Urothelium cell line (cell line): ENCODE measurements at regions not wholly inside any gene's neighbourhood (a gene's known extent, or its start where the extent isn't known, plus 50 kb on each side); places are given as distances from the start of the nearest gene placed in this dataset.

Source experiments
- DNase-seq: peaks from one replicate; pipeline ENCODE4 v3.0.0; 2011; ENCODE audit warnings: low spot score, mixed read lengths
- FAIRE-seq: peaks from 2 replicates; lab custom pipeline; 2011; peaks lifted over from hg19 to GRCh38; lab: Jason Lieb, UNC

DNA sequence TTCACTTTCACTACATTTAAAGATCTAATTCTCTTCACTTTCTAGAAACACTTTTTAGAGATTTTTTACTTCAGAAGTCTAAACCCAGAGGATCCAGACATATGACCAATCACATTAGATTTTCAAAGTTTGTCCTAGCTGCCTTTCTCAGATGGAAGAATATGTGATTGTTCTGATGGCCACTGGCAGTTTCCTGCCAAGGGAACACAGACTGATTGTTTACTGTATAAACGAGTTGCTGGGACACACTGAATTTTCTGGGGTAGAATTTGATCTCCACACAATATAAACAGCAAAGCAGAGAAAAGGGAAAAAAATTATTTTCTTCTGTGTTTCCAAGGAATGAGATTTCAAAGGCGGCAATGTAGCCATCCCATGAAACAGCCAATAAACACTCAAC is 480.0 kb downstream of the TOX3 start:
- FAIRE-seq (no peak), DNase-seq (no peak)

DNA sequence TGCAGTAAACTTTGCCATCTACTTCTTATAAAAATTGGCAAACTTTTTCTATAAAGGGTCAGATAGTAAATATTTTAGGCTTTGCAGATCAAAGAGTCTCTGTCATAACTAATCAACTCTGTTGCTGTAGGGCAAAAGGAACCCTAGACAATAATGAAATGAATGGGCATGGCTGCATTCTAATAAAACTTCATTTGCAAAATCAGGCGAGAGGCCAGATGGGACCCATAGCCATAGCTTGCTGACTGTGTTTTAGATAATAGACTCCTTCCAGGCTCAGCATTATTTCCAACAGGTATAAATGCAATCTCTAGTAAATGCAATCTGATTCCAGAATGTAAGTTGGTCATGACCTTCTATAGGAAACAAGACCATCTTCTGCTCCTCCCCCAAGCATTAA is 490.7 kb downstream of the TOX3 start:
- no peak for DNase-seq
- no peak for FAIRE-seq

- DNase-seq (no peak), FAIRE-seq (no peak)
These were observed 491.6 kb downstream of the TOX3 start for GRCh38 chr16:52055381-52055780.

GRCh38 chr16:52054326-52054725 is 492.6 kb downstream of the TOX3 start:
- FAIRE-seq (no peak), DNase-seq (no peak)

DNA sequence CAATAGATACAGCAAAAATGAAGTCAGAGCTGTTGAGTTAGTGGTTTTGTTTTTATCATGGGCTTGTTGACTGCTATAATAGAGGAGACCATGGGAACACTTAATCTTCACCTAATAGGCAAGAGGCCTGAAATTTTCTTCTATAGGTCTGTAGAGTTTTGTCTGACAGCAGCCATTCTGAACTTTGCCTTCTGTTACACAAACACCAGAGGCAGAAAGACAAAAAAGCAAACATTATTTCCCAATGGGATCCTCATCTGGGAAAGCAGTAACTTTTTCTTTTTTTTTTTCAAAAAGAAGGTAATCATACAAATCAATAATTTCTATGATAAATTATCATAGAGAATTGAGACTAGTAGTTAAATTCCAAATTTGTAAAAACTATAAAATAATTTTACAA is 494.1 kb downstream of the TOX3 start:
- DNase-seq (no peak), FAIRE-seq (no peak)

DNA sequence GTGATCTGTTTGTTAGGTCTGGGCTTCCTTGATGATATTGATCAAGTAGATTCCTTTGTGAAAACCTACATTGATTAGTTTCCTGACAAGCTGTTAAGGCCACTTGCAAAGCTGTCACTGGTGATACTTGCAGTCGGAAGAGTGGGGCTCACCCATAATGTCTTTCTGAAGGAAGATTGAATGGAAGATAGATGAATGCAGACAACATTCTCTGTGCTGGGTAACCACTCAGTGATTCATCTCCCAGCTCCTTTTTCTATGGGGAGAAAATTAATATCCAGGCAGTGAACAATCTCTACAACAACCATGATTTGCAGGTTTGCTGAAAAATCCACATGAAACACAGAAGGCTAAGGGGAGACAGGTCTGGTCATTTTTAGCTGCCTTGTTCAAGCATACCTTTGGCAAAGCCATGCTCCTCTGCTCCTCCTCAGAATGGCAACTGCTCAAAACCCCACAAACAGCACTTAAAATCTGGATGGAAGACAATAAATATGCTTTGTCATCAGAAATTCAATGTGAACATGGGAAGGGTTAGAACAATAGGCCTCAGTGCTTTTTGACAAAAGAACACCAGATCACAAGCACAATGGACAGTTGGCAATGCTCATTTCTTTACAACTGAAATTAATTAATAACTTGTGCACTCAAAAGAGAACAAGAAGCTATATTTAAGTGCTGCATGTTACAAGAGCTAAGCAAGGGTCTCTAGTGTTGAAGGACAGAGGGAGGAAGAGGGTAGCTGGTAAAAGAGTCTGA is 495.4 kb downstream of the TOX3 start:
- FAIRE-seq, result no peak
- DNase-seq, result no peak

DNA sequence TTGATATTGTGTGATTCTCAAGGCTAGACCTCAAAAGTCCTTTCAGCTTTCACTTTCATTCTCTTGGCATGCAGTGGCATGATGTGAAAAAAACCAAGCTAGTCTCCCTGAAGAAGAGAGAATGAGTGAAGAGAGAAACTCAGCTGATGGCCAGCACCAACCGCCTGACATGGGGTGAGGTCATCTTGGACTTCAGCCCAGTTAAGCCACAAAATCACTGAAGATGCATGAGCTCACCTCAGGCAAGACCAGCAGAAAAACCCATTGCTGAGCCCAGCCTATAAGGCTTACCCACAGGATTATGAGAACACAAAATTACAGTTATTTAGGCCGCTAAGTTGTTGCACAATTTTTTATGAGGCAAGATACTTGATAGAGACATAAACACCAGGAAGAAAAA is 496.5 kb downstream of the TOX3 start:
- FAIRE-seq, result no peak
- peak; percentile 72 for DNase-seq

DNA sequence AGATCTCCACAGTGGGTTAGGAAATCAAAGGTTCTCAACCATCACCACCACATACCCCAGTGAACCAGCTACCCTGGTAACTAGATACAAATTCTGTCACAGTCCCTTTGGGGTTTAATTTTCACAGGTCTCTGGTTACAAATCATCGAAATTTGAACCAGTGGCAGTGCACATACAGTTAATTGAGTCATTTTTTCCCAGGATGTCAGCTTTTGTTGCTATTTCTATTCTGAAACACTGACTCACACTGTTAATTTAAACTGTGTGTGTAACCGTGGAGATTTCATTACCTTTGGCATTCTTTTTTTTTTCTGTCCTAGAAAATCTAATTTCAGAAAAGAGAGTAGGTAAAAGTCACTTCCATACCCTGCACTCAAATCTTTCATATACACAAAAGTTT is 511.5 kb downstream of the TOX3 start:
- DNase-seq, result no peak

DNA sequence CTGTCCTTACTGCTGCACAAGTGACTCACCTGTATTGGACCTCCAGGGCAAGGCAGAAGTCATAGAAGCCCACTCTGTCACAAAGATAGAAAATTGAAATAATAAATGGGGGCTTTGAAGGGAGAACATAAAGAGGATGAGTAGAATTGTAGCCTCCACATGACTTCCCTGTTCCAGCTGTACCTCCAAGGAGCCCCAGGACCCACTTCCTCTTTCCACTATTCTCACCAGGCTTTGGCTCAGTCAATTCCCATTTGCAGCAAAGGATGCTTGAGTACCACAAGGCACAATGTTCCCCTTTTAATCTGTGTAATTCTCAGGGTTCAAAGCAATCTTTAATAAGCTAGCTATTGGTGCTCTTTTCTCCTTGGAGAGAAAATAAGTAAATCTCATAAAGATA is 512.1 kb downstream of the TOX3 start:
- FAIRE-seq (no peak), DNase-seq (no peak)

More for the DNA sequence above, 511.5 kb downstream of the TOX3 start:
- no peak for FAIRE-seq

GRCh38 chr16:52033992-52034391 is 513.0 kb downstream of the TOX3 start:
- FAIRE-seq, result no peak

GRCh38 chr16:52022980-52023379 is 524.0 kb downstream of the TOX3 start:
- FAIRE-seq (no peak), DNase-seq (no peak)

More at GRCh38 chr16:52033992-52034391, 513.0 kb downstream of the TOX3 start:
- no peak for DNase-seq

- FAIRE-seq (no peak), DNase-seq (no peak)
These were observed 524.8 kb downstream of the TOX3 start for GRCh38 chr16:52022177-52022576.

GRCh38 chr16:52016387-52016786 is 530.6 kb downstream of the TOX3 start:
- DNase-seq (no peak), FAIRE-seq (no peak)

GRCh38 chr16:52005551-52005950 is 541.4 kb downstream of the TOX3 start:
- DNase-seq (no peak), FAIRE-seq (no peak)

DNA sequence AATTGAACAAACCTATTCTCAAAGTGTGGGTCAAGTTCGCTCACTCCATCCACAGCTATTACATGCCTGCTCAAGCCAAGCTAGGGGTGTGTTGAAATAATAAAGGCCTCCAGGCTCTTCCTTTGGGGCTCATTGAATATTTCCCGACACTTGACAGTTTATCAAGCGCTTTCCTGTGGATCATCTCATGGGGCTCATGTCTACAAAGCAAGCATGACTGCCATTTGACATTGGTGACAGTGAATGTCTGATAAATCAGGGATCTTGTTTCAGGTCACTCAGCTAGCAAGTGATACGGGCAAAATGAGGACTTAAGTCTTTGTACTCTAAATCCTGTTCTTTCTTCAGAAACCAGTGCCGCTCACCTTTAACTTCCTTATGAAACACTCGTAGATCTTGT is 542.6 kb downstream of the TOX3 start:
- no peak for FAIRE-seq
- DNase-seq, result no peak

GRCh38 chr16:52002026-52002425 is 544.9 kb downstream of the TOX3 start:
- DNase-seq, result no peak
- FAIRE-seq, result no peak

DNA sequence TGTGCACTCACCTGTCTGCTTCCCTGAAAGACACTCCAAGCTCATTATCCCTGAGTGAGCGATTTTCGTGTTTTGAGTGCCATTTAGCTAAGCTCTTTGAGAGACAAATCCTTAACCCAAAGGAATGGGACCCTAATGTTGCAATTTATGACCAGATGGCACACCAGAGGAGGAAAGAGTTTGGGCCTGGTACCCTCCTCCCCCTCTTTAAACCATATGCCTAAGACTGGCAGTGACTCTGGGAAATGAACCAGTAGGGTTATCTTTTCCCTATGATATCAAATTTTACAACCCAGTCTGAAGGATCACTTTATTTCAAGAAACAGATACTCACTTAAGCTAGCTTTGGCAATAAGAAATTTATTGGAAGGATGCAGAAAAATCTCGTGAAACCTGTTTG is 550.4 kb downstream of the TOX3 start:
- FAIRE-seq, result no peak
- no peak for DNase-seq

GRCh38 chr16:51994597-51994996 is 552.3 kb downstream of the TOX3 start:
- FAIRE-seq (peak; percentile 75), DNase-seq (peak; percentile 80)

GRCh38 chr16:51989637-51990230 is 557.2 kb downstream of the TOX3 start:
- DNase-seq, result no peak
- no peak for FAIRE-seq

DNA sequence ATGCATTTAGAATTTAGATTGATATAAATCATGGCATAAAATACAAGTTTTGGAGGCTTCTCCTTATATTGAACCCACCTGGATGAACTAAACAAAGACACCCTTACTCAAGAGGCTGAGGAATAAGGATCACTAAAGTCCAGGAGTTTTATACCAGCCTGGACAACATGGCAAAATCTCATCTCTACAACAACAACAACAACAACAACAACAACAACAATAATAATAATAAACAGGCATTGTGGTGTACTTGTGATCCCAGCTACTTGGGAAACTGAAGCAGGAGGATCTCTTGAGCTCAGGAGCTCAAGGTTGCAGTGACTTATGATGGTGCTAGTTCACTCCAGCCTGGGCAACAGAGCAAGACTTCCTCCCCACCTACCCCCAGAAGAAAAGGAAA is 558.0 kb downstream of the TOX3 start:
- no peak for FAIRE-seq
- no peak for DNase-seq

DNA sequence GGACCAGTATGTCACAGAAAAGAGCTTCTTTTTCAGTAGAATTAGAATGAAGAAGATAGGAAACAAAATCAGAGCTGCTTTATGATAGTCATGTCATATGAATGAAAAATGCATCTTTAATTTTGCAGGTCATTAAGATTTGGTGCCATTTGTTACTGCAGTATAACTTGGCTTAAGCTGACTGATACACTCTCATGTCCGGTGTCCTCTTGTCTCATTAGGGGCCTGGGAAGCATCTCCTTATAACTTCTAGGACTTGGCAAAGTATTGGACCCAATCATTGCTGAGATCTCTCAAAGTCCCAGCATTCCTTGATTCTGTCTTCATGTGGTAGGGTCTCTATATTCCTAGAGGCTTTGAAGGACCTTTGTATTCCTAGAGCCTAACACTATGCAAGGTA is 559.4 kb downstream of the TOX3 start:
- FAIRE-seq, result no peak

GRCh38 chr16:51986717-51987116 is 560.2 kb downstream of the TOX3 start:
- FAIRE-seq (no peak), DNase-seq (no peak)

More for the DNA sequence above, 559.4 kb downstream of the TOX3 start:
- no peak for DNase-seq

DNA sequence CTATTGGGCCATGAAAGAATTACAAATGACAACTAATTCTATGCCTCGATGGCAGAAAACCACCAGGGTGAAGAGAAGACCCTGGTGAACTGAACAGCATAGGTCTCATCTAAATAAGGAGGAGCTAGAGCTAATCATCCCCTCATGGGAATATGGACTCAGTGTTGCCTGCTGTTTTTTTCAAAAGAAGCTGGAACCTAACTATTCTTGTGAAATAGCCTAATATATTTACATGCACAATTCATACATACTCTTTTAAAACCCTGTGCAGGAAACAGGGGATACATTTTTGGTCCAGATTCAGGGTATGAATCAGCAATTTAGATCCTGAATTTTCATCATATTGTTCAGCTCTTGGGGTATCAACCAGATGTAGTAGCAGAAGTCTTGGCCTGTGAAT is 560.6 kb downstream of the TOX3 start:
- no peak for FAIRE-seq
- DNase-seq, result no peak
